ENCODE measurements at regions not wholly inside any gene's neighbourhood (a gene's known extent, or its start where the extent isn't known, plus 50 kb on each side); places are given as distances from the start of the nearest gene placed in this dataset.
A peak's percentile ranks its signal among the peaks of the same experiment; 100 is the strongest.

DNA sequence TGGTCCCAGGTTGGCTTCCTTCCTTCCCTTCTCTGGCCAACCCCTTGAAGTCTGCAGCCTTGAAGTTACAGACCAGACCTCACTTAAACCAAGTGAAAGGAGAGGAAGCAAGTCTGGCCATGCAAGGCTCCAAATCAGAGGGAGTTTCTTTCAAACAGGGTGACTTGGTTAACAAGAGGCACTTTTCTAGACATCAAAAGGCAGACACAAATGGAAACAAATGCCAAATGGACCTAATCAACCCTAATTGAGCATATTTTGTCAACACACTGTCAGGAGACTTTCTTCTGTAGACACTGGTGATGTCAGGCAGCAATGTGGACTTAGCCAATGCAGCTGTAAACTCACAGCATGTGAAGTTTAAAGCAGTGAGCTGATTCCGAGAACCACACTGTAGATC, 282.7 kb upstream of the FZD8 start:
- Mint-ChIP-seq H3K4me3 (ENCODE audit: unreplicated experiment) (no peak overlapping the region), H3K27ac (ENCODE audit: unreplicated experiment) (peak overlapping the region; percentile 82)
- no peak for DNase-seq (ENCODE audit: low spot score)

DNA sequence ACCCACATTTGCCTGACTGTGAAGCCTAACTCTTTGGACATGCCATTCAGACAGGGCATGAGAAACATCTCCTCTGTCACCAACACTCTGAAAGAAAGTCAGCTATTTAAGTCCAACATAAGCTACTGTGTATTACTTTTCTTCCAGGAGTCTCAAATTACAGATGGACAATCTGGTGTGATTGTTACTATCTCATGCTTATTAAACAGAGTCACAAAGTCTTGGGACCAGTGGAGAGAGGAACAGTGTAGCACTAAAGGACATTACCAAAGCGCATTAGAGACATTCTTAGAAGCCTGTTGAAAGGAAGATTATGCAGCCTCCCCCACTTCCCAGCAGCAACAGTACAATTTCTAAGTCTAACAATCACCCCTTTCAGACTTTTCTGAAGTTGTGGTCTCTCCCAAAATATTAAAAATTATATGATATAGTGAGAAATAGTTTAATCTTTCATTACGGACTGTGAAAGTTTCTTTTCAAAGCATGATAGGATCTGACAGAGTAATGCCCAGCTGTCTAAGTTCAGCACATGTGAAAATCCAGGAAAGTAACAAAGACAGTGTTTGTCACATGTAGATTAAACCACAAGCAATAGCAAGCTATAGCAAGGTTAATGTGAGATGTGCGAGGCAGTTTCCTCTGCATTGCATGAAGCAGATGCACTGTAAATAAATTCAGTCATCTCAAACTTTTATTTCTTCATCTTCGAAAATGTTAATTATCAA, 280.9 kb upstream of the FZD8 start:
- TF ChIP-seq, protein P1, sequence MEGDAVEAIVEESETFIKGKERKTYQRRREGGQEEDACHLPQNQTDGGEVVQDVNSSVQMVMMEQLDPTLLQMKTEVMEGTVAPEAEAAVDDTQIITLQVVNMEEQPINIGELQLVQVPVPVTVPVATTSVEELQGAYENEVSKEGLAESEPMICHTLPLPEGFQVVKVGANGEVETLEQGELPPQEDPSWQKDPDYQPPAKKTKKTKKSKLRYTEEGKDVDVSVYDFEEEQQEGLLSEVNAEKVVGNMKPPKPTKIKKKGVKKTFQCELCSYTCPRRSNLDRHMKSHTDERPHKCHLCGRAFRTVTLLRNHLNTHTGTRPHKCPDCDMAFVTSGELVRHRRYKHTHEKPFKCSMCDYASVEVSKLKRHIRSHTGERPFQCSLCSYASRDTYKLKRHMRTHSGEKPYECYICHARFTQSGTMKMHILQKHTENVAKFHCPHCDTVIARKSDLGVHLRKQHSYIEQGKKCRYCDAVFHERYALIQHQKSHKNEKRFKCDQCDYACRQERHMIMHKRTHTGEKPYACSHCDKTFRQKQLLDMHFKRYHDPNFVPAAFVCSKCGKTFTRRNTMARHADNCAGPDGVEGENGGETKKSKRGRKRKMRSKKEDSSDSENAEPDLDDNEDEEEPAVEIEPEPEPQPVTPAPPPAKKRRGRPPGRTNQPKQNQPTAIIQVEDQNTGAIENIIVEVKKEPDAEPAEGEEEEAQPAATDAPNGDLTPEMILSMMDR (IDR thresholded peaks at IDR 0.05) = no peak

More for the DNA sequence above, 282.7 kb upstream of the FZD8 start:
- no peaks in the 10 kb centered on the region for H3K36me3 Mint-ChIP-seq (ENCODE audit: low read depth)
- H3K9me3 Mint-ChIP-seq (ENCODE audit: low read depth) = no peaks in the 10 kb centered on the region
- peaks cover 86% of the 10 kb centered on the region for H3K4me1 Mint-ChIP-seq (ENCODE audit: low read depth)
- H3K27me3 Mint-ChIP-seq (ENCODE audit: low read depth) = no peaks in the 10 kb centered on the region
- TF ChIP-seq, protein P1 (IDR thresholded peaks at IDR 0.05) = no peak

DNA sequence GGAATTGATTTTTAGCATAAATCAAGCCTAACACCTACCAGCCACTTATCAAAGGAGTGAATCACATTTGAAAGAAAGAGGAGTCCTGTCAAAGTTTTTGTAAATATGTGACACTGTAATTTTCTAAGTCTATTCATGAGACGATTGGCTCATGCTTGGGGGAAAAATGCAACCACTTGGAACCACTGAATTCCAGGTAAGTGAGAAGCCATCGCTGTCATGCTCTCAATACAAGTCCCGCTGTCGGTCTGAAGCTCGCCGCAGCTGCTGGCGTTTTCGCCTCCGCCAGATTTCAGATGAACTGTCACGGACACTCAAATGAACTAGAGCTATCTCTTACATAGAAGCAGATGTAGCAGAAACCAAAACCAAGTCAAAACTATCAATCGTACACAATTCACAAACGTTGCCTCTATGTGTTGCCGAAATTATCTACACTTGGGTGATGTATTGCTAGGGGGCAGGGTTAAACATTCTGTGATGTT, 279.8 kb upstream of the FZD8 start:
- Mint-ChIP-seq H3K27me3 (ENCODE audit: low read depth) (no peaks in the 10 kb centered on the region), H3K27ac (ENCODE audit: unreplicated experiment) (peak overlapping the region; percentile 81), H3K4me3 (ENCODE audit: unreplicated experiment) (no peak overlapping the region), H3K36me3 (ENCODE audit: low read depth) (no peaks in the 10 kb centered on the region), H3K9me3 (ENCODE audit: low read depth) (no peaks in the 10 kb centered on the region), H3K4me1 (ENCODE audit: low read depth) (peaks cover 65% of the 10 kb centered on the region)
- no peak for DNase-seq (ENCODE audit: low spot score)
- TF ChIP-seq, protein P1 (IDR thresholded peaks at IDR 0.05) = no peak

More for the DNA sequence above, 280.9 kb upstream of the FZD8 start:
- peaks cover 74% of the 10 kb centered on the region for H3K4me1 Mint-ChIP-seq (ENCODE audit: low read depth)
- H3K27ac Mint-ChIP-seq (ENCODE audit: unreplicated experiment) = peak overlapping the region; percentile 73
- H3K36me3 Mint-ChIP-seq (ENCODE audit: low read depth) = no peaks in the 10 kb centered on the region
- no peak overlapping the region for H3K4me3 Mint-ChIP-seq (ENCODE audit: unreplicated experiment)
- DNase-seq (ENCODE audit: low spot score) = no peak
- H3K27me3 Mint-ChIP-seq (ENCODE audit: low read depth) = no peaks in the 10 kb centered on the region
- H3K9me3 Mint-ChIP-seq (ENCODE audit: low read depth) = no peaks in the 10 kb centered on the region

DNA sequence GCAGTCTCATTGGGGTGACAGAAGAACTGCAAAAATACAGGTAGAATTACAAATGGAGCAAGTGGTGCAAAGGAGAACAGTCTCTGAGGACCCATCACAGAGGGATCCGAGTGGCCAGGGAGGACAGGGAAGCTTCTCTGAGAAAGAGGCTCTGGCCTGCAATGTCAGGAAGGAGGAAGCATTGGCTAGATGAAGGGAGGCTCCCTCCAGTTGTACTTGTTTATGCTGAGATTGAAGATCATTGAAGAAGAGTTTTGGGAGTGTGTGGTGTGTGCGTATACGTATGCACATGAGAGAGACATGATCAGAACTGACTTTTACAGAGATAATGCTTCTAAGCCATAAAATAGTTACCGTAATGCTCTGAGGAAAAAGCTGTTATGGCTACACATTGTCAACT, 274.7 kb upstream of the FZD8 start:
- H3K27ac Mint-ChIP-seq (ENCODE audit: unreplicated experiment) = no peak overlapping the region
- H3K27me3 Mint-ChIP-seq (ENCODE audit: low read depth) = no peaks in the 10 kb centered on the region
- no peak overlapping the region for H3K4me3 Mint-ChIP-seq (ENCODE audit: unreplicated experiment)
- TF ChIP-seq, protein P1 (IDR thresholded peaks at IDR 0.05) = peak; percentile 52
- no peaks in the 10 kb centered on the region for H3K9me3 Mint-ChIP-seq (ENCODE audit: low read depth)
- peaks cover 56% of the 10 kb centered on the region for H3K4me1 Mint-ChIP-seq (ENCODE audit: low read depth)
- H3K36me3 Mint-ChIP-seq (ENCODE audit: low read depth) = no peaks in the 10 kb centered on the region
- no peak for DNase-seq (ENCODE audit: low spot score)

GRCh38 chr10:35913628-35914027, 271.5 kb upstream of the FZD8 start:
- Mint-ChIP-seq H3K9me3 (ENCODE audit: low read depth) (peaks cover 4% of the 10 kb centered on the region), H3K36me3 (ENCODE audit: low read depth) (no peaks in the 10 kb centered on the region), H3K27me3 (ENCODE audit: low read depth) (no peaks in the 10 kb centered on the region), H3K4me3 (ENCODE audit: unreplicated experiment) (no peak overlapping the region), H3K4me1 (ENCODE audit: low read depth) (peaks cover 67% of the 10 kb centered on the region), H3K27ac (ENCODE audit: unreplicated experiment) (peak overlapping the region; percentile 75)
- TF ChIP-seq, protein P1 (IDR thresholded peaks at IDR 0.05) = no peak
- DNase-seq (ENCODE audit: low spot score) = no peak

Data from chondrocyte (in vitro differentiated cells).